SK-N-SH treated with all-trans-retinoic acid at 6 μM for 48 hours (cell line): ENCODE measurements at regions not wholly inside any gene's neighbourhood (a gene's known extent, or its start where the extent isn't known, plus 50 kb on each side); places are given as distances from the start of the nearest gene placed in this dataset.
A peak's percentile ranks its signal among the peaks of the same experiment; 100 is the strongest.

Source experiments
- ATAC-seq: fragments of 200-7000 bp; cut with Tn5 transposase; 3 replicates; pipeline ENCODE4 v1.9.1; 2020; ENCODE audit warnings: mild to moderate bottlenecking, moderate library complexity
- ARNTL ChIP-seq: fragments of 450-650 bp; formaldehyde crosslinking; IDR thresholded peaks from 2 replicates; pipeline ENCODE4 v1.5.0; 2020; ENCODE audit warnings: low read depth, mild to moderate bottlenecking, moderate library complexity, borderline replicate concordance
- BACH2 ChIP-seq: fragments of 250-450 bp; sonication (Bioruptor Pico); IDR thresholded peaks from 2 replicates; pipeline ENCODE4 v1.9.0; 2021; ENCODE audit warnings: mild to moderate bottlenecking, borderline replicate concordance
- CREB5 ChIP-seq: fragments of 250-450 bp; sonication (Bioruptor Pico); IDR thresholded peaks from 2 replicates; pipeline ENCODE4 v1.5.1; 2020; ENCODE audit warnings: low read depth, mild to moderate bottlenecking, moderate library complexity
- CSDC2 ChIP-seq: fragments of 250-450 bp; sonication (Bioruptor Pico); IDR thresholded peaks from 2 replicates; pipeline ENCODE4 v1.5.0; 2020; ENCODE audit warnings: mild to moderate bottlenecking, moderate library complexity
- CSRNP3 ChIP-seq: fragments of 250-450 bp; sonication (Bioruptor Pico); IDR thresholded peaks from 2 replicates; pipeline ENCODE4 v1.5.1; 2021; ENCODE audit warnings: mild to moderate bottlenecking, moderate library complexity
- ISL1 ChIP-seq: fragments of 250-450 bp; sonication (Bioruptor Pico); IDR thresholded peaks from 2 replicates; pipeline ENCODE4 v2.1.2; 2022; ENCODE audit warnings: mild to moderate bottlenecking, moderate library complexity
- OSR1 ChIP-seq: fragments of 250-450 bp; sonication (Bioruptor Pico); IDR thresholded peaks from 2 replicates; pipeline ENCODE4 v1.8.0; 2022; ENCODE audit warnings: moderate library complexity, mild to moderate bottlenecking, inconsistent platforms
- PATZ1 ChIP-seq: fragments of 250-450 bp; sonication (Bioruptor Pico); IDR thresholded peaks from 2 replicates; pipeline ENCODE4 v1.8.0; 2020; ENCODE audit warnings: mild to moderate bottlenecking, moderate library complexity, borderline replicate concordance
- POU6F1 ChIP-seq: fragments of 250-450 bp; sonication (Bioruptor Pico); IDR thresholded peaks from 2 replicates; pipeline ENCODE4 v1.8.0; 2021; ENCODE audit warnings: low read depth, mild to moderate bottlenecking, moderate library complexity, borderline replicate concordance
- PPARA ChIP-seq: fragments of 250-450 bp; sonication (Bioruptor Pico); IDR thresholded peaks from 2 replicates; pipeline ENCODE4 v1.5.0; 2020; ENCODE audit warnings: mild to moderate bottlenecking, borderline replicate concordance
- RARB ChIP-seq: fragments of 250-450 bp; sonication (Bioruptor Pico); IDR thresholded peaks from 2 replicates; pipeline ENCODE4 v1.8.0; 2021; ENCODE audit warnings: mild to moderate bottlenecking, moderate library complexity
- SNAI2 ChIP-seq: fragments of 250-450 bp; sonication (Bioruptor Pico); IDR thresholded peaks from 2 replicates; pipeline ENCODE4 v1.5.0; 2020; ENCODE audit warnings: mild to moderate bottlenecking, moderate library complexity
- TCF4 ChIP-seq: fragments of 250-450 bp; sonication (Bioruptor Pico); IDR thresholded peaks from 2 replicates; pipeline ENCODE4 v1.8.0; 2021; ENCODE audit warnings: mild to moderate bottlenecking, moderate library complexity, borderline replicate concordance
- TOX ChIP-seq: fragments of 250-450 bp; sonication (Bioruptor Pico); IDR thresholded peaks from 2 replicates; pipeline ENCODE4 v1.8.0; 2021; ENCODE audit warnings: mild to moderate bottlenecking, moderate library complexity, borderline replicate concordance
- TSHZ2 ChIP-seq: fragments of 250-450 bp; sonication (Bioruptor Pico); IDR thresholded peaks from 2 replicates; pipeline ENCODE4 v1.5.0; 2020; ENCODE audit warnings: mild to moderate bottlenecking, moderate library complexity
- ZC3H10 ChIP-seq: fragments of 250-450 bp; sonication (Bioruptor Pico); IDR thresholded peaks from 2 replicates; pipeline ENCODE4 v1.5.1; 2021; ENCODE audit warnings: mild to moderate bottlenecking, moderate library complexity
- ZFP3 ChIP-seq: fragments of 250-450 bp; sonication (Bioruptor Pico); IDR thresholded peaks from 2 replicates; pipeline ENCODE4 v1.5.0; 2020; ENCODE audit warnings: mild to moderate bottlenecking, moderate library complexity
- ZNF565 ChIP-seq: fragments of 450-650 bp; formaldehyde crosslinking; conservative IDR thresholded peaks from 2 replicates; pipeline ENCODE4 v1.5.0; 2020; ENCODE audit warnings: low read depth, mild to moderate bottlenecking, moderate library complexity
- ZNF70 ChIP-seq: fragments of 450-650 bp; formaldehyde crosslinking; IDR thresholded peaks from 2 replicates; pipeline ENCODE4 v1.5.0; 2020; ENCODE audit warnings: mild to moderate bottlenecking, moderate library complexity

- TF ChIP-seq BACH2 (no peak), RARB (no peak), TOX (CRISPR knock-in tag) (no peak), PPARA (CRISPR knock-in tag) (no peak), SNAI2 (CRISPR knock-in tag) (no peak), ZC3H10 (CRISPR knock-in tag) (no peak), ZFP3 (CRISPR knock-in tag) (no peak), CREB5 (no peak), TSHZ2 (CRISPR knock-in tag) (no peak), POU6F1 (CRISPR knock-in tag) (no peak), ZNF565 (CRISPR knock-in tag) (no peak), OSR1 (CRISPR knock-in tag) (no peak), ISL1 (CRISPR knock-in tag) (no peak), ZNF70 (CRISPR knock-in tag) (no peak), CSRNP3 (CRISPR knock-in tag) (no peak), CSDC2 (CRISPR knock-in tag) (no peak), ARNTL (CRISPR knock-in tag) (no peak)
Observed at GRCh38 chr6:40831381-40831780, 207.6 kb downstream of the UNC5CL start.

GRCh38 chr6:40825102-40825501 is 213.9 kb downstream of the UNC5CL start:
- no peak for ATAC-seq
- peak; percentile 17; the same call in 1 of the 2 replicates for TF ChIP-seq TCF4
- no peak for TF ChIP-seq PPARA (CRISPR knock-in tag)

More at GRCh38 chr6:40831381-40831780, 207.6 kb downstream of the UNC5CL start:
- no peak for ATAC-seq

GRCh38 chr6:40823917-40824891 is 214.8 kb downstream of the UNC5CL start:
- ATAC-seq, result peak; percentile 85

- no peak for TF ChIP-seq PATZ1 (CRISPR knock-in tag)
- TF ChIP-seq ISL1 (CRISPR knock-in tag), result peak; percentile 51; the same call in 1 of the 2 replicates
- no peak for TF ChIP-seq TOX (CRISPR knock-in tag)
- ATAC-seq, result no peak
Observed at GRCh38 chr6:40822619-40823018, 216.4 kb downstream of the UNC5CL start.
